Peyer's patch (tissue), 4 donors: ENCODE measurements at regions not wholly inside any gene's neighbourhood (a gene's known extent, or its start where the extent isn't known, plus 50 kb on each side); places are given as distances from the start of the nearest gene placed in this dataset.

Source experiments
- DNase-seq, 3 donors: peaks; one replicate each; pipeline ENCODE4 v3.0.0-alpha.2; 2017 to 2019
- H3K27ac ChIP-seq, 4 donors: fragments of 200-600 bp; sonication (generic); one replicate each; pipeline ENCODE4 v1.5.1; 2016 to 2019
- H3K27me3 ChIP-seq, 2 donors: fragments of 200-600 bp; sonication (generic); one replicate each; pipeline ENCODE4 v1.5.1; 2019
- H3K36me3 ChIP-seq, 3 donors: fragments of 200-600 bp; sonication (generic); one replicate each; pipeline ENCODE4 v1.5.1; 2016 to 2019
- H3K4me1 ChIP-seq, 4 donors: fragments of 200-600 bp; sonication (generic); one replicate each; pipeline ENCODE4 v1.5.1; 2016 to 2019
- H3K4me3 ChIP-seq, 4 donors: fragments of 200-600 bp; sonication (generic); 1 replicate in 3 of 4; 2 replicates in 1 of 4; pipeline ENCODE4 v1.5.1; 2016 to 2019; ENCODE audit warnings: mild to moderate bottlenecking in 1 of 4
- H3K9me3 ChIP-seq, 4 donors: fragments of 200-600 bp; sonication (generic); one replicate each; pipeline ENCODE4 v1.5.1; 2016 to 2019; ENCODE audit warnings: mild to moderate bottlenecking in 1 of 4
- POLR2A ChIP-seq, 2 donors: fragments of 450-650 bp; IDR thresholded peaks; one replicate each; pipeline ENCODE4 v1.5.1; 2017; ENCODE audit warnings: antibody characterized with exemption in 2 of 2, mild to moderate bottlenecking in 2 of 2, moderate library complexity in 2 of 2
- TF ChIP-seq, protein P1 (sequence below), 6 experiments: fragments of 450-650 bp in 4 of 6; fragments of 200-600 bp in 2 of 6; sonication (generic) in 1 of 6; IDR thresholded peaks; one replicate each; pipeline ENCODE4 v1.5.1; 2017 to 2019; ENCODE audit warnings: antibody characterized with exemption in 6 of 6, mild to moderate bottlenecking in 3 of 6, moderate library complexity in 1 of 6

DNA sequence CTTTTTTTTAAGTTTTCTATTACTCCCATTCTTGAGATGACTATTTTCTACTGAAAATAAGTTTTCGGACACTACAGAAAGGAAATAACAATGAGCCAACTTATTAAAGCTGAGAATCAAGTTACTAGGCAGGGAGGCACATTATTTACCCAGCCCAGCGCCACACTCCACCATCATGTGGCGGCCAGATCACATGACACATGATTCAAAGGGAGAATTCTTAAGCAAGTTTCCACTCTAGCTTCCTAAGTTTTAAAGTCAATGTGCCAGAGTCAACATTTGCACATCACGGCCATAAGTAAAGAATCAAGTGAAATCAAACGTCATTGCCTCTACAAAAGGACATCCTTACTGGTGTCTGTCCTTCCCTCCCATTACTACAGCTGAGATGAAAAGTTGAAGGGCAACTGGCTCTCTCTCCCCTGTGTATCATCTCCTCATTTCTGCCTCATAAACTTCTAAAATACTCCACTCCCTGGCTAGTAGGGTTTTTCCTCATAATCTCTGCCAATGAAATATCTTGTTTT lies 81.7 kb downstream of the KLF12 start:
- Histone ChIP-seq H3K36me3 (no peaks in the 10 kb centered on the region), H3K27me3 (no peaks in the 10 kb centered on the region), H3K27ac (no peak overlapping the region), H3K9me3 (no peaks in the 10 kb centered on the region), H3K4me1 (no peaks in the 10 kb centered on the region), H3K4me3 (no peak overlapping the region)
- no peak for DNase-seq
- TF ChIP-seq, protein P1, sequence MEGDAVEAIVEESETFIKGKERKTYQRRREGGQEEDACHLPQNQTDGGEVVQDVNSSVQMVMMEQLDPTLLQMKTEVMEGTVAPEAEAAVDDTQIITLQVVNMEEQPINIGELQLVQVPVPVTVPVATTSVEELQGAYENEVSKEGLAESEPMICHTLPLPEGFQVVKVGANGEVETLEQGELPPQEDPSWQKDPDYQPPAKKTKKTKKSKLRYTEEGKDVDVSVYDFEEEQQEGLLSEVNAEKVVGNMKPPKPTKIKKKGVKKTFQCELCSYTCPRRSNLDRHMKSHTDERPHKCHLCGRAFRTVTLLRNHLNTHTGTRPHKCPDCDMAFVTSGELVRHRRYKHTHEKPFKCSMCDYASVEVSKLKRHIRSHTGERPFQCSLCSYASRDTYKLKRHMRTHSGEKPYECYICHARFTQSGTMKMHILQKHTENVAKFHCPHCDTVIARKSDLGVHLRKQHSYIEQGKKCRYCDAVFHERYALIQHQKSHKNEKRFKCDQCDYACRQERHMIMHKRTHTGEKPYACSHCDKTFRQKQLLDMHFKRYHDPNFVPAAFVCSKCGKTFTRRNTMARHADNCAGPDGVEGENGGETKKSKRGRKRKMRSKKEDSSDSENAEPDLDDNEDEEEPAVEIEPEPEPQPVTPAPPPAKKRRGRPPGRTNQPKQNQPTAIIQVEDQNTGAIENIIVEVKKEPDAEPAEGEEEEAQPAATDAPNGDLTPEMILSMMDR (IDR thresholded peaks at IDR 0.05), result no peak
- no peak for TF ChIP-seq POLR2A (IDR thresholded peaks at IDR 0.05)

DNA sequence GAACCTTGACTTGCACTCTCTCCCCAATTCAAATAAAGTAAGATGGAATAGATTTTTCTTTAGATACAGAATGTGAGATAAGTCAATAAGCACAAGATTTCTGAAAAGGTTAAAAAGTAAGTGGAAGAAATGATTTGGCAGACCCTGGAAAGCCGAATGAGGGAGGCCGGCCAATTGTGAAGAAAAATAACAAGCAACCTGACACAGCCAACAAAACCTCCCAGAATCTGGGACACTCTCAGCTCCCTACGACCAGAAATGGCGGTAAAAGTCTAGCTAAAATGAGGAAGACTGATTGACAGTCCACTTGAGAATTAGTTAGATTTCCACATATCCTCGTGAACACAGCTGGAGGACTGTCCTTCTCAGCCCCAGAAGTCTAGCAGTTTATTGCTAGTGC lies 85.4 kb downstream of the KLF12 start:
- H3K27ac ChIP-seq, result no peak overlapping the region

DNA sequence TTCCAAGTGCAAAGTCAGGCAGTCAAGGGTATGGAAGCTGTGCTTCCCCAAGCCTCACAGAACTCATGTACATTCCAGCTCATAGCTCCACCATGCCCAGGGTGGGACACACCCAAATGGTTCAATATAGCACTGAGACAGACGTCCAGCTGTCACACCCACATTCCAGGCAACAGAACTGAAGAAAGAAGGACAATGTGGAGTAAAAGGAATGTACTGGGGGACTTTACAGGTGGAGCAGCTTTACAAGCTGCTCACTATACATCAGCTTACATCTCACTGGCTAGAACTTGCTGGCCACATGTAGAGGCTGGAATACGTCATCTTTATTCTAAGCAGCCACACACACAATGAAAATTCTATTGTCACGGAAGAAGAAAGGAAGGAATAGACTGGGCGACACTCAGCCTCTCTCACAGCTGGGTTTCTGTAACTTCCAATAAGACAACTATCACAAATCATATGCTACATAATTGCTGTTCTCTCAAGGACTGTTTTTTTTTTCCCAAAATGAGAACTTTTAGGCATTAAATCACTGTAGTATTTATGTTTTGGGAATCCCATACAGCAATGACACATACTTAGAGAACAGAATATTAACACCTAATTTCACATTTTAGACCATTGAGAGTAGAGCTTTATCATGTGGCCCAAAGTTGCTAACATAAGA lies 86.1 kb downstream of the KLF12 start:
- TF ChIP-seq, protein P1 (IDR thresholded peaks at IDR 0.05), result no peak
- TF ChIP-seq POLR2A (IDR thresholded peaks at IDR 0.05), result no peak
- DNase-seq, result no peak

More for the DNA sequence above, 85.4 kb downstream of the KLF12 start:
- no peaks in the 10 kb centered on the region for H3K27me3 ChIP-seq
- H3K4me3 ChIP-seq, result no peak overlapping the region
- H3K9me3 ChIP-seq, result no peaks in the 10 kb centered on the region
- no peaks in the 10 kb centered on the region for H3K4me1 ChIP-seq
- no peak for DNase-seq
- TF ChIP-seq POLR2A (IDR thresholded peaks at IDR 0.05), result no peak
- H3K36me3 ChIP-seq, result no peaks in the 10 kb centered on the region

DNA sequence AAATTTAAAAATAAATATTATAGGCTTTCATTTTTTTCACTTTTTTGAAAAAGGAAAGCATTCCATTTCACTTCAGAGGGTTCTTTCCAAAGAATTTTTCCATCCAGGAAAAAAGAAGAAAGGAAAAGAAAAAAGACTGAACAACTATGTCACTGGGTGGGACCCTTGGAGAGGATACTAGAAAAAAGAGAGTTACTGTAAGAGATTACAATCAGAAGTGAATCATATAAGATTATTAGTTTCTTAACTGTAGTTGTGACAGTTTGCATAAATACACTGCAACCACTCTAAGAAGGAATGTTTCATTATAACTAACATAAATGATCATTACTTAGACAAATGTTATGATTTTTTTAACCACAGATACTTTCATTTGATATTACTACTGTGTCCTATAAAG lies 87.8 kb downstream of the KLF12 start:
- no peak for DNase-seq
- Histone ChIP-seq H3K4me3 (no peak overlapping the region), H3K4me1 (no peaks in the 10 kb centered on the region), H3K36me3 (no peaks in the 10 kb centered on the region), H3K27me3 (no peaks in the 10 kb centered on the region), H3K9me3 (no peaks in the 10 kb centered on the region), H3K27ac (no peak overlapping the region)
- TF ChIP-seq, protein P1 (IDR thresholded peaks at IDR 0.05), result no peak
- no peak for TF ChIP-seq POLR2A (IDR thresholded peaks at IDR 0.05)

More for the DNA sequence above, 86.1 kb downstream of the KLF12 start:
- no peak overlapping the region for H3K4me3 ChIP-seq
- H3K9me3 ChIP-seq, result no peaks in the 10 kb centered on the region
- H3K27me3 ChIP-seq, result no peaks in the 10 kb centered on the region
- H3K4me1 ChIP-seq, result no peaks in the 10 kb centered on the region
- no peaks in the 10 kb centered on the region for H3K36me3 ChIP-seq
- no peak overlapping the region for H3K27ac ChIP-seq

DNA sequence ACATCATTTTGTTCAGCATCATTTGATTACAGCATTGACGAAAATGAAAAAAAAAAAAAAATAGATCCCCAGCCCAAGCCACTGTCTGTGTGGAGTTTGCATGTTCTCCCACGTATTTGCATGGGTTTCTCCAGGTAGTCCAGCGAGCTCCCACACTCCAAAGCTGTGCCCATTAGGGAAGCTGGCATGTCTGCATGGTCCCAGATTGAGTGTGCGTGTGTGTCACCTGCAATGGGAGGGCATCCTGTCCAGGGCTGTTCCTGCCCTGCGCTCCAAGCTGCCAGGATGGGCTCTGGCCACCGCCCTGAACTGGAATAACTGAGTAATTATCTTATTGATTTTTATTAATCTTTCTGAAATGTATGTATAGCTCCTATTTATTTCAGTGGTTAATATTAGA lies 88.6 kb downstream of the KLF12 start:
- Histone ChIP-seq H3K4me3 (no peak overlapping the region), H3K27ac (no peak overlapping the region), H3K27me3 (no peaks in the 10 kb centered on the region), H3K9me3 (no peaks in the 10 kb centered on the region), H3K36me3 (no peaks in the 10 kb centered on the region), H3K4me1 (no peaks in the 10 kb centered on the region)
- no peak for DNase-seq
- TF ChIP-seq POLR2A (IDR thresholded peaks at IDR 0.05), result no peak
- TF ChIP-seq, protein P1 (IDR thresholded peaks at IDR 0.05), result no peak

DNA sequence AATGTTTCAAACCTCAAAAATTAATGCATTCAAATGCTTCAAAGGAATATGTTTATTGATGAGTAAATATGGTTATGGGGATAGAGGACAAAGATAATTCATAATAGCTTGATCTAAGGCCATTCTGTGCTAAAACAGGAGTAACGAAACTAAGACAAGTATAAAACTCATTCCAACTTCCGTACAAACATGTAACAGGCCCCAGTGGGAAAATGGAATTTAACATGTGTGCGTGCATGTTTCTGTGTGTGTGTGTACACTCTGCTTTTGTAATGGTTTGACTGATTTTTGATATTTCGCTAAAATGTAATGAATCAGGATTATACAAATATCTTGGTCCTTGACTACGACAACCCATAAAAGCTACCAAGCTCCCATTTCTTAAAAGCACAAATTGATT lies 91.0 kb downstream of the KLF12 start:
- H3K27ac ChIP-seq, result no peak overlapping the region
- H3K27me3 ChIP-seq, result no peaks in the 10 kb centered on the region
- no peak for TF ChIP-seq POLR2A (IDR thresholded peaks at IDR 0.05)

More for the DNA sequence above, 91.0 kb downstream of the KLF12 start:
- Histone ChIP-seq H3K9me3 (no peaks in the 10 kb centered on the region), H3K4me1 (no peaks in the 10 kb centered on the region), H3K36me3 (no peaks in the 10 kb centered on the region), H3K4me3 (no peak overlapping the region)
- DNase-seq, result no peak
